ENCODE measurements at regions not wholly inside any gene's neighbourhood (a gene's known extent, or its start where the extent isn't known, plus 50 kb on each side); places are given as distances from the start of the nearest gene placed in this dataset.

DNA sequence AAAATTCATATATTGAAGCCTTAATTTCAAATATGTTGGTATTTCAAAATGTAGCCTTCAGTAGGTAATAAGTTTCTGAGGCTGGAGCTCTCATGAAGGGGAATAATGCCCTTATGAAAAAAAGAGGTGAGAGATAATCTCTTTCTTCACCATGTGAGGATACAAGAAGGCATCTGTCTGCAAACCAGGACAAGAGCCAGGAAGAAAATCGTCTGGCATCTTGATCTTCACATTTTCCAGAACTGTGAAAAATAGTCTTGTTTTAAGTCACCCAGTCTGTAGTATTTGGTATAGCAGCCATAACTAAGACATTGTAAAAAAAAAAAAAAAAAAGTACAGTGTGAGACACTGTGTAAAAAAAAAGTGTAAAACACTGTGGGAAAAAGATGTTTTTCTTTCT is 768.9 kb downstream of the TAF11L14 start:
- no peak overlapping the region for H3K27ac ChIP-seq
- no peak overlapping the region for H3K4me3 ChIP-seq (IDR thresholded peaks at IDR 0.05; ENCODE audit: insufficient read depth, low read depth, low read length)
- H3K27me3 ChIP-seq (ENCODE audit: insufficient read depth, low read depth): no peaks in the 10 kb centered on the region
- H4K20me1 ChIP-seq (ENCODE audit: insufficient read depth): no peaks in the 10 kb centered on the region
- no peak overlapping the region for H3K4me2 ChIP-seq
- no peaks in the 10 kb centered on the region for H3K36me3 ChIP-seq (ENCODE audit: insufficient read depth)
- H2AFZ ChIP-seq (ENCODE audit: low read depth): no peak overlapping the region
- H3K9ac ChIP-seq: no peak overlapping the region
- TF ChIP-seq CTCF (conservative IDR thresholded peaks at IDR 0.05; ENCODE audit: low read depth, low read length): no peak
- no peaks in the 10 kb centered on the region for H3K4me1 ChIP-seq (ENCODE audit: low read depth, poor library complexity, severe bottlenecking)
- no peaks in the 10 kb centered on the region for H3K79me2 ChIP-seq (ENCODE audit: insufficient read depth, low read depth)

GRCh38 chr5:18403941-18404438 is 769.7 kb downstream of the TAF11L14 start:
- no peak for TF ChIP-seq CTCF (conservative IDR thresholded peaks at IDR 0.05; ENCODE audit: low read depth, low read length)
- no peaks in the 10 kb centered on the region for H3K27me3 ChIP-seq (ENCODE audit: insufficient read depth, low read depth)
- no peaks in the 10 kb centered on the region for H4K20me1 ChIP-seq (ENCODE audit: insufficient read depth)
- H3K4me1 ChIP-seq (ENCODE audit: low read depth, poor library complexity, severe bottlenecking): no peaks in the 10 kb centered on the region
- no peak overlapping the region for H3K9ac ChIP-seq
- H3K4me3 ChIP-seq (IDR thresholded peaks at IDR 0.05; ENCODE audit: insufficient read depth, low read depth, low read length): no peak overlapping the region
- no peak overlapping the region for H3K4me2 ChIP-seq
- H2AFZ ChIP-seq (ENCODE audit: low read depth): no peak overlapping the region
- H3K79me2 ChIP-seq (ENCODE audit: insufficient read depth, low read depth): no peaks in the 10 kb centered on the region
- H3K27ac ChIP-seq: no peak overlapping the region
- H3K36me3 ChIP-seq (ENCODE audit: insufficient read depth): no peaks in the 10 kb centered on the region

GRCh38 chr5:18420711-18421110 is 786.5 kb downstream of the TAF11L14 start:
- no peaks in the 10 kb centered on the region for H3K4me1 ChIP-seq (ENCODE audit: low read depth, poor library complexity, severe bottlenecking)
- TF ChIP-seq CTCF (conservative IDR thresholded peaks at IDR 0.05; ENCODE audit: low read depth, low read length): no peak
- H3K27me3 ChIP-seq (ENCODE audit: insufficient read depth, low read depth): no peaks in the 10 kb centered on the region

GRCh38 chr5:18433336-18433735 is 799.1 kb downstream of the TAF11L14 start:
- Histone ChIP-seq H3K4me3 (IDR thresholded peaks at IDR 0.05; ENCODE audit: insufficient read depth, low read depth, low read length) (no peak overlapping the region), H3K27me3 (ENCODE audit: insufficient read depth, low read depth) (no peaks in the 10 kb centered on the region), H3K79me2 (ENCODE audit: insufficient read depth, low read depth) (no peaks in the 10 kb centered on the region), H3K9ac (no peak overlapping the region), H4K20me1 (ENCODE audit: insufficient read depth) (no peaks in the 10 kb centered on the region), H3K4me2 (no peak overlapping the region), H3K36me3 (ENCODE audit: insufficient read depth) (no peaks in the 10 kb centered on the region), H3K27ac (no peak overlapping the region), H2AFZ (ENCODE audit: low read depth) (no peak overlapping the region), H3K4me1 (ENCODE audit: low read depth, poor library complexity, severe bottlenecking) (no peaks in the 10 kb centered on the region)
- TF ChIP-seq CTCF (conservative IDR thresholded peaks at IDR 0.05; ENCODE audit: low read depth, low read length): no peak

More at GRCh38 chr5:18420711-18421110, 786.5 kb downstream of the TAF11L14 start:
- Histone ChIP-seq H3K27ac (no peak overlapping the region), H3K4me3 (IDR thresholded peaks at IDR 0.05; ENCODE audit: insufficient read depth, low read depth, low read length) (no peak overlapping the region), H3K9ac (no peak overlapping the region), H3K4me2 (no peak overlapping the region), H3K36me3 (ENCODE audit: insufficient read depth) (no peaks in the 10 kb centered on the region), H3K79me2 (ENCODE audit: insufficient read depth, low read depth) (no peaks in the 10 kb centered on the region), H4K20me1 (ENCODE audit: insufficient read depth) (no peaks in the 10 kb centered on the region), H2AFZ (ENCODE audit: low read depth) (no peak overlapping the region)
